WTC11 (cell line): ENCODE measurements at regions not wholly inside any gene's neighbourhood (a gene's known extent, or its start where the extent isn't known, plus 50 kb on each side); places are given as distances from the start of the nearest gene placed in this dataset.

Source experiments
- ATAC-seq: fragments of 200-7000 bp; cut with Tn5 transposase; 2 replicates; pipeline ENCODE4 v1.10.0; 2021; ENCODE audit warnings: mild to moderate bottlenecking, moderate library complexity
- CTCF ChIA-PET: fragments of 300-600 bp; sonication (Branson Sonifier 250); formaldehyde crosslinking; loops from one replicate; lab custom pipeline; 2021; ENCODE audit warnings: antibody characterized with exemption; lab: Charles Lee
- POLR2A ChIA-PET: fragments of 350-600 bp; sonication (Branson Sonifier 250); formaldehyde crosslinking; loops from one replicate; lab custom pipeline; 2021; ENCODE audit warnings: antibody characterized with exemption; lab: Charles Lee
- DNase-seq: peaks from one replicate; pipeline ENCODE4 v3.0.0; 2021; ENCODE audit warnings: low spot score
- H3K27ac Mint-ChIP-seq: 2 replicates; pipeline ENCODE4 v1.8.0; 2021; ENCODE audit warnings: mixed read lengths
- H3K27me3 Mint-ChIP-seq: 2 replicates; pipeline ENCODE4 v1.8.0; 2021; ENCODE audit warnings: low read depth, mild to moderate bottlenecking, moderate library complexity, mixed read lengths
- H3K36me3 Mint-ChIP-seq: 2 replicates; pipeline ENCODE4 v1.8.0; 2021; ENCODE audit warnings: mixed read lengths
- H3K4me1 Mint-ChIP-seq: 2 replicates; pipeline ENCODE4 v1.8.0; 2022; ENCODE audit warnings: mixed read lengths
- H3K4me3 Mint-ChIP-seq: 2 replicates; pipeline ENCODE4 v1.8.0; 2021; ENCODE audit warnings: mild to moderate bottlenecking, moderate library complexity, mixed read lengths
- H3K9me3 Mint-ChIP-seq: 2 replicates; pipeline ENCODE4 v1.8.0; 2021; ENCODE audit warnings: mixed read lengths
- ATF2 ChIP-seq: sonication (generic); formaldehyde crosslinking; IDR thresholded peaks from 2 replicates; pipeline ENCODE4 v1.8.1; 2022; ENCODE audit warnings: low read depth, missing genetic modification reagents, borderline replicate concordance
- ATF3 ChIP-seq: sonication (generic); formaldehyde crosslinking; conservative IDR thresholded peaks from 2 replicates; pipeline ENCODE4 v1.8.1; 2022; ENCODE audit warnings: mild to moderate bottlenecking, missing genetic modification reagents
- CBFB ChIP-seq: sonication (generic); formaldehyde crosslinking; IDR thresholded peaks from 2 replicates; pipeline ENCODE4 v1.8.1; 2022; ENCODE audit warnings: mild to moderate bottlenecking, low read depth, missing genetic modification reagents
- CDX4 ChIP-seq: fragments of 250-450 bp; sonication (Bioruptor Pico); IDR thresholded peaks from 2 replicates; pipeline ENCODE4 v1.9.0; 2021; ENCODE audit warnings: moderate library complexity, mild to moderate bottlenecking, inconsistent platforms, borderline replicate concordance
- CREM ChIP-seq: sonication (generic); formaldehyde crosslinking; IDR thresholded peaks from 2 replicates; pipeline ENCODE4 v1.8.1; 2022; ENCODE audit warnings: mild to moderate bottlenecking, missing genetic modification reagents, moderate library complexity
- HMGXB4 ChIP-seq: sonication (generic); formaldehyde crosslinking; IDR thresholded peaks from 2 replicates; pipeline ENCODE4 v1.8.1; 2023; ENCODE audit warnings: mild to moderate bottlenecking, moderate library complexity, missing genetic modification reagents
- MLX ChIP-seq: sonication (generic); formaldehyde crosslinking; IDR thresholded peaks from 2 replicates; pipeline ENCODE4 v1.8.1; 2023; ENCODE audit warnings: mild to moderate bottlenecking, missing genetic modification reagents, moderate library complexity
- MYBL2 ChIP-seq: sonication (generic); formaldehyde crosslinking; IDR thresholded peaks from 2 replicates; pipeline ENCODE4 v1.8.1; 2023; ENCODE audit warnings: mild to moderate bottlenecking, moderate library complexity, missing genetic modification reagents
- NR3C1 ChIP-seq: sonication (generic); formaldehyde crosslinking; conservative IDR thresholded peaks from 2 replicates; pipeline ENCODE4 v1.8.1; 2023; ENCODE audit warnings: low read depth, mild to moderate bottlenecking, missing genetic modification reagents
- SMAD3 ChIP-seq: sonication (generic); formaldehyde crosslinking; IDR thresholded peaks from 2 replicates; pipeline ENCODE4 v1.8.0; 2022; ENCODE audit warnings: missing genetic modification reagents, mild to moderate bottlenecking, borderline replicate concordance
- TEAD4 ChIP-seq: sonication (generic); formaldehyde crosslinking; IDR thresholded peaks from 2 replicates; pipeline ENCODE4 v1.8.0; 2022; ENCODE audit warnings: mild to moderate bottlenecking, missing genetic modification reagents
- TP53 ChIP-seq: sonication (generic); formaldehyde crosslinking; IDR thresholded peaks from 2 replicates; pipeline ENCODE4 v1.8.1; 2023; ENCODE audit warnings: mild to moderate bottlenecking, missing genetic modification reagents
- ZBTB21 ChIP-seq: sonication (generic); formaldehyde crosslinking; IDR thresholded peaks from 2 replicates; pipeline ENCODE4 v1.8.1; 2023; ENCODE audit warnings: mild to moderate bottlenecking, missing genetic modification reagents, borderline replicate concordance
- ZNF423 ChIP-seq: fragments of 250-450 bp; sonication (Bioruptor Pico); IDR thresholded peaks from 2 replicates; pipeline ENCODE4 v2.1.2; 2022; ENCODE audit warnings: mild to moderate bottlenecking, moderate library complexity
- ZNF512 ChIP-seq: sonication (generic); formaldehyde crosslinking; IDR thresholded peaks from 2 replicates; pipeline ENCODE4 v1.8.1; 2022; ENCODE audit warnings: missing genetic modification reagents, borderline replicate concordance
- ZNF671 ChIP-seq: fragments of 250-450 bp; sonication (Bioruptor Pico); IDR thresholded peaks from 2 replicates; pipeline ENCODE4 v1.8.0; 2021; ENCODE audit warnings: mild to moderate bottlenecking
- TF ChIP-seq, protein P1 (sequence below): sonication (generic); formaldehyde crosslinking; IDR thresholded peaks from 2 replicates; pipeline ENCODE4 v1.8.1; 2023; ENCODE audit warnings: mild to moderate bottlenecking, missing genetic modification reagents
- TF ChIP-seq, protein P2 (sequence below): sonication (generic); formaldehyde crosslinking; IDR thresholded peaks from 2 replicates; pipeline ENCODE4 v1.8.0; 2022; ENCODE audit warnings: mild to moderate bottlenecking, missing genetic modification reagents
- TF ChIP-seq, protein P3 (sequence below): sonication (generic); formaldehyde crosslinking; IDR thresholded peaks from 2 replicates; pipeline ENCODE4 v1.8.0; 2022; ENCODE audit warnings: mild to moderate bottlenecking, missing genetic modification reagents

GRCh38 chr20:60962367-60963045 lies 289.6 kb upstream of the CDH4 start:
- Mint-ChIP-seq H3K9me3 (peaks cover 20% of the 10 kb centered on the region), H3K27me3 (peaks cover 81% of the 10 kb centered on the region), H3K4me1 (peaks cover 11% of the 10 kb centered on the region; the same call in 1 of the 2 replicates), H3K36me3 (peaks cover 7% of the 10 kb centered on the region; the same call in 1 of the 2 replicates), H3K4me3 (no peak overlapping the region), H3K27ac (no peak overlapping the region)
- no peak for DNase-seq
- ChIA-PET CTCF (no interaction called here), POLR2A (interaction anchor here (0.6 kb wide), 1 partner anchor 640 kb away, joined by 3 read pairs; no protein-coding TSS in a partner anchor)
- TF ChIP-seq, protein P1, sequence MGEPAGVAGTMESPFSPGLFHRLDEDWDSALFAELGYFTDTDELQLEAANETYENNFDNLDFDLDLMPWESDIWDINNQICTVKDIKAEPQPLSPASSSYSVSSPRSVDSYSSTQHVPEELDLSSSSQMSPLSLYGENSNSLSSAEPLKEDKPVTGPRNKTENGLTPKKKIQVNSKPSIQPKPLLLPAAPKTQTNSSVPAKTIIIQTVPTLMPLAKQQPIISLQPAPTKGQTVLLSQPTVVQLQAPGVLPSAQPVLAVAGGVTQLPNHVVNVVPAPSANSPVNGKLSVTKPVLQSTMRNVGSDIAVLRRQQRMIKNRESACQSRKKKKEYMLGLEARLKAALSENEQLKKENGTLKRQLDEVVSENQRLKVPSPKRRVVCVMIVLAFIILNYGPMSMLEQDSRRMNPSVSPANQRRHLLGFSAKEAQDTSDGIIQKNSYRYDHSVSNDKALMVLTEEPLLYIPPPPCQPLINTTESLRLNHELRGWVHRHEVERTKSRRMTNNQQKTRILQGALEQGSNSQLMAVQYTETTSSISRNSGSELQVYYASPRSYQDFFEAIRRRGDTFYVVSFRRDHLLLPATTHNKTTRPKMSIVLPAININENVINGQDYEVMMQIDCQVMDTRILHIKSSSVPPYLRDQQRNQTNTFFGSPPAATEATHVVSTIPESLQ (CRISPR knock-in tag), result no peak
- TF ChIP-seq ZNF423 (CRISPR knock-in tag), result 0 out of 2 replicates have a peak, but pooled peaks have one; percentile 13
- ATAC-seq, result no peak

DNA sequence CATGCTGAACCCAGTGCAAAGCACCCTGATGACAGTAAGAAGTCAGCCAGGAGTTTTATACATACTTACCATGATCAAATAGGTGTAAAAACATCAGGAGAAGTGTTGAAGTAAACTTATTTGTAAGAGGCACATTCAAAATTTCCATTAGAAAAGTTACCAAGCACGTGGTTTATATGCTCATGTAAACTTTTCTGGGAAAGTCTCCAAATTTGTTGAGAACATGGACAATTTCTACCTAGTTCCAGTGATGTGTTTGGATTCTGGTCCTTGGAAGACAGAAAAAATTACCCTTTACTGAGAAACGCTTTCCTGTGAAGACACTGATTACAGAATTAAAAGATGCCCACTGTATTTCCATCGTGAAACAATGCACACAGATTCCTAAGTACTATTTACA lies 288.9 kb upstream of the CDH4 start:
- H3K9me3 Mint-ChIP-seq, result peaks cover 19% of the 10 kb centered on the region
- TF ChIP-seq, protein P2, sequence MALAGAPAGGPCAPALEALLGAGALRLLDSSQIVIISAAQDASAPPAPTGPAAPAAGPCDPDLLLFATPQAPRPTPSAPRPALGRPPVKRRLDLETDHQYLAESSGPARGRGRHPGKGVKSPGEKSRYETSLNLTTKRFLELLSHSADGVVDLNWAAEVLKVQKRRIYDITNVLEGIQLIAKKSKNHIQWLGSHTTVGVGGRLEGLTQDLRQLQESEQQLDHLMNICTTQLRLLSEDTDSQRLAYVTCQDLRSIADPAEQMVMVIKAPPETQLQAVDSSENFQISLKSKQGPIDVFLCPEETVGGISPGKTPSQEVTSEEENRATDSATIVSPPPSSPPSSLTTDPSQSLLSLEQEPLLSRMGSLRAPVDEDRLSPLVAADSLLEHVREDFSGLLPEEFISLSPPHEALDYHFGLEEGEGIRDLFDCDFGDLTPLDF (CRISPR knock-in tag), result no peak
- TF ChIP-seq MYBL2 (CRISPR knock-in tag) (no peak), NR3C1 (CRISPR knock-in tag) (no peak), ZBTB21 (CRISPR knock-in tag) (no peak), ATF3 (no peak), TEAD4 (CRISPR knock-in tag) (no peak), CBFB (CRISPR knock-in tag) (no peak), ZNF423 (CRISPR knock-in tag) (no peak), TP53 (no peak), SMAD3 (CRISPR knock-in tag) (no peak), CDX4 (CRISPR knock-in tag) (no peak), ATF2 (CRISPR knock-in tag) (no peak), HMGXB4 (CRISPR knock-in tag) (no peak), MLX (CRISPR knock-in tag) (no peak), ZNF512 (CRISPR knock-in tag) (no peak), ZNF671 (CRISPR knock-in tag) (no peak), CREM (CRISPR knock-in tag) (no peak)
- TF ChIP-seq, protein P3, sequence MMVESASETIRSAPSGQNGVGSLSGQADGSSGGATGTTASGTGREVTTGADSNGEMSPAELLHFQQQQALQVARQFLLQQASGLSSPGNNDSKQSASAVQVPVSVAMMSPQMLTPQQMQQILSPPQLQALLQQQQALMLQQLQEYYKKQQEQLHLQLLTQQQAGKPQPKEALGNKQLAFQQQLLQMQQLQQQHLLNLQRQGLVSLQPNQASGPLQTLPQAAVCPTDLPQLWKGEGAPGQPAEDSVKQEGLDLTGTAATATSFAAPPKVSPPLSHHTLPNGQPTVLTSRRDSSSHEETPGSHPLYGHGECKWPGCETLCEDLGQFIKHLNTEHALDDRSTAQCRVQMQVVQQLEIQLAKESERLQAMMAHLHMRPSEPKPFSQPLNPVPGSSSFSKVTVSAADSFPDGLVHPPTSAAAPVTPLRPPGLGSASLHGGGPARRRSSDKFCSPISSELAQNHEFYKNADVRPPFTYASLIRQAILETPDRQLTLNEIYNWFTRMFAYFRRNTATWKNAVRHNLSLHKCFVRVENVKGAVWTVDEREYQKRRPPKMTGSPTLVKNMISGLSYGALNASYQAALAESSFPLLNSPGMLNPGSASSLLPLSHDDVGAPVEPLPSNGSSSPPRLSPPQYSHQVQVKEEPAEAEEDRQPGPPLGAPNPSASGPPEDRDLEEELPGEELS, result no peak
- ATAC-seq, result no peak
- no peak for DNase-seq
- peaks cover 7% of the 10 kb centered on the region; the same call in 1 of the 2 replicates for H3K36me3 Mint-ChIP-seq
- CTCF ChIA-PET, result no interaction called here
- H3K4me1 Mint-ChIP-seq, result peaks cover 11% of the 10 kb centered on the region; the same call in 1 of the 2 replicates
- POLR2A ChIA-PET, result no interaction called here
- no peak overlapping the region for H3K27ac Mint-ChIP-seq
- H3K4me3 Mint-ChIP-seq, result no peak overlapping the region
- H3K27me3 Mint-ChIP-seq, result peaks cover 79% of the 10 kb centered on the region
